Kidney (tissue), 13 donors: ENCODE measurements at regions not wholly inside any gene's neighbourhood (a gene's known extent, or its start where the extent isn't known, plus 50 kb on each side); places are given as distances from the start of the nearest gene placed in this dataset.
A peak's percentile ranks its signal among the peaks of the same experiment; 100 is the strongest.

Experiments
- DNase-seq, 5 donors: peaks; one replicate each; pipeline ENCODE4 v3.0.0-alpha.2; 2013 to 2020
- FAIRE-seq: peaks from 2 replicates; lab custom pipeline; 2012; peaks lifted over from hg19 to GRCh38; lab: Jason Lieb, UNC
- H3K27ac ChIP-seq, 2 donors: one replicate each; pipeline ENCODE4 v1.7.0; 2013; ENCODE audit warnings: low read depth in 2 of 2, low read length in 2 of 2, inconsistent platforms in 1 of 2
- H3K27me3 ChIP-seq: one replicate; pipeline ENCODE4 v1.7.1; 2013; ENCODE audit warnings: low read length, inconsistent platforms; ENCODE audit not compliant: control insufficient read depth, insufficient read depth
- H3K36me3 ChIP-seq, 3 donors: one replicate each; pipeline versions ENCODE4 v1.7.0 to v1.7.1; 2013; ENCODE audit warnings: low read length in 3 of 3, control low read depth in 1 of 3, inconsistent platforms in 1 of 3; ENCODE audit not compliant: insufficient read depth in 3 of 3, control insufficient read depth in 2 of 3
- H3K4me1 ChIP-seq, 3 donors: one replicate each; pipeline versions ENCODE4 v1.7.0 to v1.7.1; 2013; ENCODE audit warnings: low read length in 3 of 3, inconsistent platforms in 1 of 3, low read depth in 1 of 3; ENCODE audit not compliant: control insufficient read depth in 2 of 3, insufficient read depth in 2 of 3
- H3K4me3 ChIP-seq, 3 donors: one replicate each; pipeline versions ENCODE4 v1.7.0 to v1.8.1; 2013; ENCODE audit warnings: low read length in 3 of 3, control low read depth in 1 of 3, inconsistent platforms in 1 of 3
- H3K9ac ChIP-seq, 3 donors: one replicate each; pipeline versions ENCODE4 v1.7.0 to v1.7.1; 2013; ENCODE audit warnings: low read length in 3 of 3, control low read depth in 1 of 3, inconsistent platforms in 1 of 3
- H3K9me3 ChIP-seq, 3 donors: one replicate each; pipeline versions ENCODE4 v1.7.0 to v1.7.1; 2013; ENCODE audit warnings: low read length in 3 of 3, control low read depth in 1 of 3, inconsistent platforms in 1 of 3; ENCODE audit not compliant: control insufficient read depth in 2 of 3, insufficient read depth in 1 of 3
- CTCF ChIP-seq: IDR thresholded peaks from 3 replicates; pipeline ENCODE4 v1.5.1; 2012; ENCODE audit warnings: mild to moderate bottlenecking, moderate library complexity, borderline replicate concordance; ENCODE audit not compliant: insufficient read depth; ENCODE audit errors: extremely low read depth
- intact Hi-C: fragments of 100-400 bp; cut with DNase I; formaldehyde crosslinking; loops from one replicate; pipeline ENCODE4 v1.11.1; 2022
- donor health status: control.
- donor health status: control.
- donor health status: control.
- donor health status: control.
- donor health status: control.
- donor health status: DM: yes; HTN: yes; CAD: no.
- donor health status: Normal renal cell carcinoma (clear cell type).

GRCh38 chr2:236826606-236827156, 257.1 kb downstream of the ACKR3 start:
- no peaks in the 10 kb centered on the region for H3K9me3 ChIP-seq
- H3K4me1 ChIP-seq, result peaks cover 0 to 3% (median 2%) of the 10 kb centered on the region in 3 donors
- no peaks in the 10 kb centered on the region for H3K36me3 ChIP-seq
- TF ChIP-seq CTCF, result no peak
- H3K4me3 ChIP-seq, result no peak overlapping the region
- intact Hi-C loops, result no loop called here
- no peaks in the 10 kb centered on the region for H3K27me3 ChIP-seq
- H3K27ac ChIP-seq, result no peak overlapping the region
- FAIRE-seq (no peak), DNase-seq (peak in 3 of 5 donors; percentile 45 to 69 (median 55))
- no peak overlapping the region for H3K9ac ChIP-seq

GRCh38 chr2:236827997-236828396, 257.7 kb upstream of the COPS8 start:
- no peak for FAIRE-seq

GRCh38 chr2:236828820-236829219, 256.9 kb upstream of the COPS8 start:
- Histone ChIP-seq H3K4me3 (no peak overlapping the region), H3K9me3 (no peaks in the 10 kb centered on the region), H3K36me3 (no peaks in the 10 kb centered on the region), H3K27me3 (no peaks in the 10 kb centered on the region), H3K9ac (no peak overlapping the region), H3K27ac (no peak overlapping the region), H3K4me1 (peaks cover 0 to 3% (median 2%) of the 10 kb centered on the region in 3 donors)
- DNase-seq (peak in 2 of 5 donors; percentile 10 to 50), FAIRE-seq (no peak)
- no peak for TF ChIP-seq CTCF
- intact Hi-C loops, result no loop called here

More at GRCh38 chr2:236827997-236828396, 257.7 kb upstream of the COPS8 start:
- no peaks in the 10 kb centered on the region for H3K27me3 ChIP-seq
- no peaks in the 10 kb centered on the region for H3K9me3 ChIP-seq
- DNase-seq, result peak in 1 of 5 donors; percentile 7
- no peak overlapping the region for H3K9ac ChIP-seq
- no peak overlapping the region for H3K4me3 ChIP-seq
- no peaks in the 10 kb centered on the region for H3K36me3 ChIP-seq
- TF ChIP-seq CTCF, result no peak
- H3K4me1 ChIP-seq, result peaks cover 0 to 3% (median 2%) of the 10 kb centered on the region in 3 donors
- no peak overlapping the region for H3K27ac ChIP-seq
- intact Hi-C loops, result no loop called here

- Histone ChIP-seq H3K4me1 (peaks cover 0 to 6% (median 3%) of the 10 kb centered on the region in 3 donors), H3K9ac (no peak overlapping the region), H3K27ac (no peak overlapping the region), H3K9me3 (no peaks in the 10 kb centered on the region), H3K36me3 (no peaks in the 10 kb centered on the region), H3K4me3 (no peak overlapping the region), H3K27me3 (no peaks in the 10 kb centered on the region)
- no peak for TF ChIP-seq CTCF
- DNase-seq (no peak), FAIRE-seq (no peak)
- intact Hi-C loops, result no loop called here
Observed at GRCh38 chr2:236830926-236831325, 254.8 kb upstream of the COPS8 start.
